ENCODE measurements at regions not wholly inside any gene's neighbourhood (a gene's known extent, or its start where the extent isn't known, plus 50 kb on each side); places are given as distances from the start of the nearest gene placed in this dataset.

- no peak overlapping the region for H3K4me2 ChIP-seq (ENCODE audit: low read depth, low read length, poor library complexity, severe bottlenecking)
- no peaks in the 10 kb centered on the region for H3K79me2 ChIP-seq (ENCODE audit: insufficient read depth, low read length)
- H3K4me3 ChIP-seq (ENCODE audit: low read length, poor library complexity, severe bottlenecking), result no peak overlapping the region
- H3K9me2 ChIP-seq (replicated peaks; ENCODE audit: low read depth, low read length), result no peaks in the 10 kb centered on the region
- H4K20me1 ChIP-seq (ENCODE audit: insufficient read depth, low read length, poor library complexity, severe bottlenecking), result no peaks in the 10 kb centered on the region
- TF ChIP-seq CTCF (conservative IDR thresholded peaks at IDR 0.05; ENCODE audit: low read length) (no peak), EZH2phosphoT487 (IDR thresholded peaks at IDR 0.05; ENCODE audit: borderline replicate concordance) (no peak)
- no peaks in the 10 kb centered on the region for H3K27me3 ChIP-seq (ENCODE audit: insufficient read depth, low read length, poor library complexity, severe bottlenecking)
- H2AFZ ChIP-seq (ENCODE audit: low read length), result no peak overlapping the region
- H3K9me3 ChIP-seq (ENCODE audit: insufficient read depth, low read depth, low read length), result no peaks in the 10 kb centered on the region
- no peaks in the 10 kb centered on the region for H3F3A ChIP-seq (ENCODE audit: low read depth)
- no peaks in the 10 kb centered on the region for H3K36me3 ChIP-seq (ENCODE audit: insufficient read depth, low read length)
- no peaks in the 10 kb centered on the region for H3K4me1 ChIP-seq (ENCODE audit: insufficient read depth, low read length, poor library complexity, severe bottlenecking)
- no peak overlapping the region for H3K9ac ChIP-seq (ENCODE audit: low read depth, low read length, poor library complexity, severe bottlenecking)
Measured at GRCh38 chr2:219868635-219869034, 241.2 kb downstream of the SLC4A3 start.

- TF ChIP-seq CTCF (conservative IDR thresholded peaks at IDR 0.05; ENCODE audit: low read length), result no peak
- no peak for TF ChIP-seq EZH2phosphoT487 (IDR thresholded peaks at IDR 0.05; ENCODE audit: borderline replicate concordance)
- Histone ChIP-seq H3K79me2 (ENCODE audit: insufficient read depth, low read length) (no peaks in the 10 kb centered on the region), H2AFZ (ENCODE audit: low read length) (no peak overlapping the region), H3K9me3 (ENCODE audit: insufficient read depth, low read depth, low read length) (no peaks in the 10 kb centered on the region), H3K36me3 (ENCODE audit: insufficient read depth, low read length) (no peaks in the 10 kb centered on the region), H3K4me1 (ENCODE audit: insufficient read depth, low read length, poor library complexity, severe bottlenecking) (no peaks in the 10 kb centered on the region), H3F3A (ENCODE audit: low read depth) (no peaks in the 10 kb centered on the region), H3K9me2 (replicated peaks; ENCODE audit: low read depth, low read length) (no peaks in the 10 kb centered on the region), H3K9ac (ENCODE audit: low read depth, low read length, poor library complexity, severe bottlenecking) (no peak overlapping the region), H4K20me1 (ENCODE audit: insufficient read depth, low read length, poor library complexity, severe bottlenecking) (no peaks in the 10 kb centered on the region), H3K27me3 (ENCODE audit: insufficient read depth, low read length, poor library complexity, severe bottlenecking) (no peaks in the 10 kb centered on the region), H3K4me2 (ENCODE audit: low read depth, low read length, poor library complexity, severe bottlenecking) (no peak overlapping the region), H3K4me3 (ENCODE audit: low read length, poor library complexity, severe bottlenecking) (no peak overlapping the region)
Measured at GRCh38 chr2:219870041-219870440, 242.6 kb downstream of the SLC4A3 start.

GRCh38 chr2:219871351-219871750 is 243.9 kb downstream of the SLC4A3 start:
- no peak overlapping the region for H3K4me3 ChIP-seq (ENCODE audit: low read length, poor library complexity, severe bottlenecking)
- TF ChIP-seq CTCF (conservative IDR thresholded peaks at IDR 0.05; ENCODE audit: low read length) (no peak), EZH2phosphoT487 (IDR thresholded peaks at IDR 0.05; ENCODE audit: borderline replicate concordance) (no peak)
- no peak overlapping the region for H3K4me2 ChIP-seq (ENCODE audit: low read depth, low read length, poor library complexity, severe bottlenecking)

More at GRCh38 chr2:219871351-219871750, 243.9 kb downstream of the SLC4A3 start:
- Histone ChIP-seq H3K9ac (ENCODE audit: low read depth, low read length, poor library complexity, severe bottlenecking) (no peak overlapping the region), H3K9me2 (replicated peaks; ENCODE audit: low read depth, low read length) (no peaks in the 10 kb centered on the region), H3K4me1 (ENCODE audit: insufficient read depth, low read length, poor library complexity, severe bottlenecking) (no peaks in the 10 kb centered on the region), H3F3A (ENCODE audit: low read depth) (no peaks in the 10 kb centered on the region), H2AFZ (ENCODE audit: low read length) (no peak overlapping the region), H3K36me3 (ENCODE audit: insufficient read depth, low read length) (no peaks in the 10 kb centered on the region), H3K79me2 (ENCODE audit: insufficient read depth, low read length) (no peaks in the 10 kb centered on the region), H3K9me3 (ENCODE audit: insufficient read depth, low read depth, low read length) (no peaks in the 10 kb centered on the region), H3K27me3 (ENCODE audit: insufficient read depth, low read length, poor library complexity, severe bottlenecking) (no peaks in the 10 kb centered on the region), H4K20me1 (ENCODE audit: insufficient read depth, low read length, poor library complexity, severe bottlenecking) (no peaks in the 10 kb centered on the region)

Data from Loucy (cell line).